CD8-positive, alpha-beta memory T cell (primary cell): ENCODE measurements at regions not wholly inside any gene's neighbourhood (a gene's known extent, or its start where the extent isn't known, plus 50 kb on each side); places are given as distances from the start of the nearest gene placed in this dataset.
"Not testable (repeated sequence)": the region's sequence is repeated elsewhere in the genome, so short reads cannot be mapped to it uniquely, and the experiment has no call there.

Experiments
- CTCF ChIA-PET: fragments of 350-600 bp; sonication (Branson Sonifier 250); formaldehyde crosslinking; loops from one replicate; lab custom pipeline; 2021; ENCODE audit warnings: antibody characterized with exemption; lab: Charles Lee
- POLR2A ChIA-PET: fragments of 350-600 bp; sonication (Branson Sonifier 250); formaldehyde crosslinking; loops from one replicate; lab custom pipeline; 2021; ENCODE audit warnings: antibody characterized with exemption; lab: Charles Lee
- DNase-seq, 5 donors: peaks; one replicate each; pipeline versions ENCODE4 v3.0.0 to v3.0.0-alpha.2; 2020 to 2022; ENCODE audit warnings: mixed read lengths in 1 of 5
- H3K27ac ChIP-seq: one replicate; pipeline ENCODE4 v1.7.0; 2013; ENCODE audit warnings: low read depth, mild to moderate bottlenecking, low read length, moderate library complexity
- H3K27me3 ChIP-seq: 2 replicates; pipeline ENCODE4 v1.7.0; 2013; ENCODE audit warnings: low read length, mild to moderate bottlenecking; ENCODE audit not compliant: insufficient read depth, poor library complexity, severe bottlenecking
- H3K36me3 ChIP-seq: 2 replicates; pipeline ENCODE4 v1.7.0; 2013; ENCODE audit warnings: mild to moderate bottlenecking, low read length, moderate library complexity; ENCODE audit not compliant: insufficient read depth
- H3K4me1 ChIP-seq: 2 replicates; pipeline ENCODE4 v1.7.0; 2013; ENCODE audit warnings: mild to moderate bottlenecking, low read length, moderate library complexity; ENCODE audit not compliant: insufficient read depth
- H3K4me3 ChIP-seq: 2 replicates; pipeline ENCODE4 v1.7.0; 2013; ENCODE audit warnings: mild to moderate bottlenecking, low read length
- H3K9me3 ChIP-seq: 2 replicates; pipeline ENCODE4 v1.7.0; 2013; ENCODE audit warnings: mild to moderate bottlenecking, low read length
- H3K27ac Mint-ChIP-seq, 8 donors: one replicate each; pipeline ENCODE4 v1.8.0; 2020 to 2021; ENCODE audit warnings: mixed read lengths in 8 of 8, mild to moderate bottlenecking in 6 of 8, inconsistent platforms in 3 of 8, moderate library complexity in 3 of 8
- H3K27me3 Mint-ChIP-seq, 2 donors: one replicate each; pipeline ENCODE4 v1.8.0; 2020 to 2021; ENCODE audit warnings: mixed read lengths in 2 of 2, mild to moderate bottlenecking in 1 of 2, moderate library complexity in 1 of 2
- H3K36me3 Mint-ChIP-seq, 3 donors: one replicate each; pipeline ENCODE4 v1.8.0; 2020 to 2021; ENCODE audit warnings: mixed read lengths in 3 of 3, inconsistent platforms in 1 of 3, mild to moderate bottlenecking in 1 of 3
- H3K4me1 Mint-ChIP-seq, 3 donors: one replicate each; pipeline ENCODE4 v1.8.0; 2020 to 2021; ENCODE audit warnings: mixed read lengths in 3 of 3, inconsistent platforms in 1 of 3, mild to moderate bottlenecking in 1 of 3
- H3K4me3 Mint-ChIP-seq, 7 donors: one replicate each; pipeline ENCODE4 v1.8.0; 2020 to 2021; ENCODE audit warnings: mixed read lengths in 7 of 7, mild to moderate bottlenecking in 6 of 7, moderate library complexity in 4 of 7, inconsistent platforms in 2 of 7
- H3K9me3 Mint-ChIP-seq, 5 donors: one replicate each; pipeline ENCODE4 v1.8.0; 2020 to 2022; ENCODE audit warnings: mixed read lengths in 5 of 5, mild to moderate bottlenecking in 3 of 5, moderate library complexity in 2 of 5, inconsistent platforms in 1 of 5

- H3K4me3 ChIP-seq, POLR2A ChIA-PET, H3K4me1 Mint-ChIP-seq, H3K27me3 ChIP-seq, CTCF ChIA-PET, H3K9me3 ChIP-seq, H3K27ac ChIP-seq, H3K27ac Mint-ChIP-seq, H3K4me3 Mint-ChIP-seq, H3K4me1 ChIP-seq, H3K36me3 ChIP-seq, H3K36me3 Mint-ChIP-seq, DNase-seq, H3K27me3 Mint-ChIP-seq: not testable (repeated sequence)
- peaks cover 7 to 20% (median 17%) of the 10 kb centered on the region in 5 donors for H3K9me3 Mint-ChIP-seq
Measured at GRCh38 chr10:109809954-109810353, 113.4 kb downstream of the XPNPEP1 start.

DNA sequence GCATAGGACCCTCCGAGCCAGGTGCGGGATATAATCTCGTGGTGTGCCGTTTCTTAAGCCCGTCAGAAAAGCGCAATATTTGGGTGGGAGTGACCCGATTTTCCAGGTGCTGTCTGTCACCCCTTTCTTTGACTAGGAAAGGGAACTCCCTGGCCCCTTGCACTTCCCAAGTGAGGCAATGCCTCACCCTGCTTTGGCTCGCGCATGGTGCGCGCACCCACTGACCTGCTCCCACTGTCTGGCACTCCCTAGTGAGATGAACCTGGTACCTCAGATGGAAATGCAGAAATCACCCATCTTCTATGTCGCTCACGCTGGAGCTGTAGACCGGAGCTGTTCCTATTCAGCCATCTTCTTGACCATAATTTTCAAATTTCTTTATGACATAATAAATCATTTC, 122.1 kb downstream of the XPNPEP1 start:
- H3K36me3 Mint-ChIP-seq, DNase-seq, H3K27ac ChIP-seq, CTCF ChIA-PET, H3K4me3 ChIP-seq, H3K4me1 ChIP-seq, H3K9me3 ChIP-seq, H3K27me3 ChIP-seq, H3K27ac Mint-ChIP-seq, H3K4me1 Mint-ChIP-seq, POLR2A ChIA-PET, H3K36me3 ChIP-seq, H3K4me3 Mint-ChIP-seq: not testable (repeated sequence)
- Mint-ChIP-seq H3K27me3 (peaks cover 27 to 30% of the 10 kb centered on the region in 2 donors), H3K9me3 (peaks cover 6 to 21% (median 14%) of the 10 kb centered on the region in 5 donors)

DNA sequence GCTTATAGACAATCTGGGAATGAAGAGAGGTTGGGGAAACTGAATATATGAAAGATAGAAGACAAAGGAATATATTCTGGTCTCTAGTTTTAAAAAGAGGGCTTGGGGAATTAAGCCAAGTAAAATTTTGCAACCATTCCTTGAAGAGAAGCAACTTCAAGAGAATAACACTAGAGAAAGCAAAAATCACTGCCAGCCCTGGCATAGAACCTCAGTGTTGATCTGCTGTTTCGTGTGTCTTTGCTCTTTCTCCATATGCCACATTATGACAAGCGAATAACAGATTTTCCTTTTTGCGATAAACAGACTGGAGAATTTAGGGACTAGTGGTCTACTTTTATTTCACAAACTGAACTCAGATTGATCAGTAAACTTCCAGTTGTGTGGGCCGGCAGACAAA, 132.7 kb downstream of the XPNPEP1 start:
- Mint-ChIP-seq H3K36me3 (no peaks in the 10 kb centered on the region), H3K4me1 (no peaks in the 10 kb centered on the region), H3K27me3 (peaks cover 5 to 22% of the 10 kb centered on the region in 2 donors), H3K9me3 (peaks cover 0 to 6% (median 2%) of the 10 kb centered on the region in 5 donors), H3K27ac (no peak overlapping the region), H3K4me3 (no peak overlapping the region)
- Histone ChIP-seq H3K27me3 (no peaks in the 10 kb centered on the region), H3K9me3 (no peaks in the 10 kb centered on the region), H3K4me1 (no peaks in the 10 kb centered on the region), H3K4me3 (no peak overlapping the region), H3K36me3 (no peaks in the 10 kb centered on the region), H3K27ac (no peak overlapping the region)
- POLR2A ChIA-PET = no interaction called here
- no peak for DNase-seq
- CTCF ChIA-PET = no interaction called here

DNA sequence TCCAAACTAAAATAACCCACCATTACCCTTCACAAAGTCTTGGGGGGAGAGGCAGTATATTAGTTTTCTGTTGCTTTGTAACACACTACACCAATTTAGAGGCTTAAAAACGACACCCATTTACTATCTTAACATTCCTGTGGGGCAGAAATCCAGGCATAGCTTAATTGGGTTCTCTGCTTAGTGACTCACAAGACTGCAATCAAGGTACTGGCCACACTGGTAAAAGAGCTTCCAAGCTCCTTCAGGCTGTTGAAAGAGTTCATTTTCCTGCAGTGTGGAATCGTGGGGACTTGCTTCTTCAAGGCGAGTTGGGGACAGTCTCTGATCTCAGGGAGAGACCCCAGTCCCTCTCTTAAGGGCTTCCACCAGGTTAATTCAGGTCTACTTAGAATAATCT, 139.1 kb downstream of the XPNPEP1 start:
- ChIA-PET CTCF (interaction anchor here (1.7 kb wide), 1 partner anchor 10 kb away, joined by 4 read pairs; no protein-coding TSS in a partner anchor), POLR2A (no interaction called here)
- H3K4me3 Mint-ChIP-seq = no peak overlapping the region
- Histone ChIP-seq H3K27me3 (no peaks in the 10 kb centered on the region), H3K4me1 (no peaks in the 10 kb centered on the region), H3K36me3 (no peaks in the 10 kb centered on the region), H3K9me3 (no peaks in the 10 kb centered on the region), H3K4me3 (no peak overlapping the region), H3K27ac (no peak overlapping the region)
- DNase-seq = no peak
- H3K4me1 Mint-ChIP-seq = no peaks in the 10 kb centered on the region
- H3K27me3 Mint-ChIP-seq = peaks cover 8 to 30% of the 10 kb centered on the region in 2 donors
- no peaks in the 10 kb centered on the region for H3K36me3 Mint-ChIP-seq
- H3K27ac Mint-ChIP-seq = no peak overlapping the region
- no peaks in the 10 kb centered on the region for H3K9me3 Mint-ChIP-seq

- Histone ChIP-seq H3K27me3 (no peaks in the 10 kb centered on the region), H3K9me3 (no peaks in the 10 kb centered on the region), H3K4me1 (no peaks in the 10 kb centered on the region), H3K36me3 (no peaks in the 10 kb centered on the region), H3K27ac (no peak overlapping the region), H3K4me3 (no peak overlapping the region)
- H3K27ac Mint-ChIP-seq = no peak overlapping the region
- H3K9me3 Mint-ChIP-seq = no peaks in the 10 kb centered on the region
- DNase-seq = no peak
- no peaks in the 10 kb centered on the region for H3K4me1 Mint-ChIP-seq
- CTCF ChIA-PET = interaction anchor here (1.7 kb wide), 1 partner anchor 9 kb away, joined by 4 read pairs; no protein-coding TSS in a partner anchor
- H3K27me3 Mint-ChIP-seq = peaks cover 8 to 28% of the 10 kb centered on the region in 2 donors
- H3K4me3 Mint-ChIP-seq = no peak overlapping the region
- H3K36me3 Mint-ChIP-seq = no peaks in the 10 kb centered on the region
- POLR2A ChIA-PET = no interaction called here
Measured at GRCh38 chr10:109783286-109783685, 140.0 kb downstream of the XPNPEP1 start.

DNA sequence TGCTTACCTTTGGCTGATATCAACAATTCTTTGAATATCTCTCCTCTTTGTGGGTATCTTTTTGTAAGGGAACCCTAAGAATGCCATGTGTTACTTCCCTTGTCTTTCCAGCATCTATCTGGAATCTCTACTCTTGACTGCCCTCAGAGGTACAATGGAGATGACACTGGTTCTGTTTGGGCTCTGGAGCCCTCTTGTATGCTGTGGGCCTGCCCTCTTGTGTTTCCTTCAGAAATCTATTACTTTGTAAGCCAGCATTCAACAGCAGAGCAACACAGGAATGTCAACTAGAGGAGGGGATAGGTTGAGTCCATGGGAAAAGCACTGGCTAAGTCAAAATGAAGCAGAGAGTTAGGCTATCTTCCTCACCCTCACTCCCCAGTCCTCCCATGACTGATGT, 142.3 kb downstream of the XPNPEP1 start:
- Mint-ChIP-seq H3K36me3 (no peaks in the 10 kb centered on the region), H3K9me3 (no peaks in the 10 kb centered on the region), H3K27ac (no peak overlapping the region), H3K27me3 (peaks cover 8 to 43% of the 10 kb centered on the region in 2 donors), H3K4me3 (no peak overlapping the region), H3K4me1 (no peaks in the 10 kb centered on the region)
- H3K27me3 ChIP-seq = no peaks in the 10 kb centered on the region
- POLR2A ChIA-PET = no interaction called here
- no peak overlapping the region for H3K4me3 ChIP-seq
- H3K36me3 ChIP-seq = no peaks in the 10 kb centered on the region
- H3K4me1 ChIP-seq = no peaks in the 10 kb centered on the region
- H3K9me3 ChIP-seq = no peaks in the 10 kb centered on the region
- CTCF ChIA-PET = no interaction called here
- H3K27ac ChIP-seq = no peak overlapping the region
- DNase-seq = no peak

- Histone ChIP-seq H3K27ac (no peak overlapping the region), H3K4me1 (no peaks in the 10 kb centered on the region), H3K9me3 (no peaks in the 10 kb centered on the region), H3K36me3 (no peaks in the 10 kb centered on the region), H3K27me3 (no peaks in the 10 kb centered on the region), H3K4me3 (no peak overlapping the region)
- H3K27me3 Mint-ChIP-seq = peaks cover 8 to 43% of the 10 kb centered on the region in 2 donors
- POLR2A ChIA-PET = no interaction called here
- no peaks in the 10 kb centered on the region for H3K36me3 Mint-ChIP-seq
- no peaks in the 10 kb centered on the region for H3K4me1 Mint-ChIP-seq
- no peak for DNase-seq
- H3K27ac Mint-ChIP-seq = no peak overlapping the region
- no peak overlapping the region for H3K4me3 Mint-ChIP-seq
- H3K9me3 Mint-ChIP-seq = no peaks in the 10 kb centered on the region
- CTCF ChIA-PET = no interaction called here
Measured at GRCh38 chr10:109778993-109779392, 144.3 kb downstream of the XPNPEP1 start.

DNA sequence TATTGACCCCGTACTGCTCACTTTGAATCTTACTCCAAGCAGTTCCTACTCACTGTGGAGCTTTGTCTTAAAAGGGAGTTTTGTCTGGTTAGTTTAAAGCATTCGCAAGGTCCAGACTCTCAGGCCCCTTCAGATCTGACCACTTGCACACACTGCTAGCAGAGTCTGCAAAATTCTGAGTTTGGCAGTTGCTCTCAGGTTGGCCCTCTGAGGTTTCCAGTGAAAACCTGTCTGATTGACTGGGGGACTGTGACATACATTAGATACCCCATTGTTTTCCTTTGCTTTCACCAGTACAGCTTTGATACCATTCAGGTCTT, 149.2 kb downstream of the XPNPEP1 start:
- no peak overlapping the region for H3K27ac Mint-ChIP-seq

More for the DNA sequence above, 149.2 kb downstream of the XPNPEP1 start:
- no peaks in the 10 kb centered on the region for H3K4me1 Mint-ChIP-seq
- Histone ChIP-seq H3K4me1 (no peaks in the 10 kb centered on the region), H3K27ac (no peak overlapping the region), H3K4me3 (no peak overlapping the region), H3K9me3 (no peaks in the 10 kb centered on the region), H3K36me3 (no peaks in the 10 kb centered on the region), H3K27me3 (no peaks in the 10 kb centered on the region)
- CTCF ChIA-PET = interaction anchor here (1.1 kb wide), 1 partner anchor 9 kb away, joined by 4 read pairs; no protein-coding TSS in a partner anchor
- no peaks in the 10 kb centered on the region for H3K9me3 Mint-ChIP-seq
- POLR2A ChIA-PET = no interaction called here
- no peak overlapping the region for H3K4me3 Mint-ChIP-seq
- H3K27me3 Mint-ChIP-seq = peaks cover 0 to 22% of the 10 kb centered on the region in 2 donors
- DNase-seq = no peak
- H3K36me3 Mint-ChIP-seq = no peaks in the 10 kb centered on the region
